ENCODE measurements at regions not wholly inside any gene's neighbourhood (a gene's known extent, or its start where the extent isn't known, plus 50 kb on each side); places are given as distances from the start of the nearest gene placed in this dataset.

DNA sequence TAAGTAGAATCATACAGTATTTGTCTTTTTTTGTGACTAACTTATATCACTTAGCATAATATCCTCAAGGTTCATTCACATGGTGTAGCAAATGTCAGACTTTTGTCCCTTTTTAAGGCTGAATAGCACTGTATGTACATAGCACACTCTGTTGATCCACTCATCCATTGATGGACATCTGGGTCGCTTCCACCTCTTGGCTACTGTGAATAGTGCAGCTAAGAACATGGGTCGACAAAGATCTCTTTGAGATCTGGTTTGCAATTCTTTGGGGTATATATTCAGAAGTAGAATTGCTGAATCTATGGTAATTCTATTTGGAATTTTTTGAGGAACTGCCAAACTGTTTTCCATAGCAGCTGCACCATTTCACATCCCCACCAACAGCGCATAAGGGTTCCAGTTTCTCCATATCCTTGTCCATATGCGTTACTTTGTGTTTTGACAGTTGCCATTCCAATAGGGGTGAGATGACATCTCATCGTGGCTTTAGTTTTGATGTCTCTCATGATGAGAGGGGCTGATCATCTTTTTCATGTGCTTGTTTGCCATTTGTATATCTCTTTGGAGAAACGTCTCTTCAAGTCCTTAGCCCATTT, 73.9 kb downstream of the GLRX5 start:
- Histone ChIP-seq H3K9me3 (replicated peaks; ENCODE audit: control insufficient read depth, insufficient read depth, low read depth, low read length) (no peaks in the 10 kb centered on the region), H3K4me3 (no peak overlapping the region), H3K27ac (ENCODE audit: extremely low read depth, low read depth, low read length) (no peak overlapping the region), H3K9me1 (ENCODE audit: control insufficient read depth, insufficient read depth, low read length) (no peaks in the 10 kb centered on the region), H2AFZ (ENCODE audit: low read depth, low read length) (no peak overlapping the region), H3K36me3 (ENCODE audit: control insufficient read depth, insufficient read depth, low read length) (no peaks in the 10 kb centered on the region), H3K9ac (ENCODE audit: insufficient read depth in 1 of 2, low read depth in 2 of 2, low read length in 2 of 2) (no peak overlapping the region), H3K79me2 (ENCODE audit: control insufficient read depth, insufficient read depth, low read length) (no peaks in the 10 kb centered on the region), H3K27me3 (ENCODE audit: control insufficient read depth in 2 of 2, insufficient read depth in 2 of 2, low read length in 2 of 2) (peaks cover 9 to 20% of the 10 kb centered on the region in 2 experiments; a peak in 4 of 5 replicates), H3K4me2 (ENCODE audit: insufficient read depth, low read length) (no peak overlapping the region), H4K20me1 (replicated peaks; ENCODE audit: control insufficient read depth, insufficient read depth, low read length) (no peaks in the 10 kb centered on the region), H3K4me1 (replicated peaks in 1 of 2; ENCODE audit: control insufficient read depth in 2 of 2, insufficient read depth in 2 of 2, low read length in 2 of 2) (no peaks in the 10 kb centered on the region)
- in situ Hi-C loops (cut with MboI) (no loop called here), intact Hi-C loops (cut with micrococcal nuclease) (loop anchor here (2.0 to 5.0 kb wide), 3 partner anchors 46 to 386 kb away; no protein-coding TSS in a partner anchor)
- CTCF ChIA-PET (ENCODE audit: low intra/inter-chr PET ratio): interaction anchor here (0.6 kb wide), 1 partner anchor 166 kb away, joined by 3 read pairs; no protein-coding TSS in a partner anchor
- FAIRE-seq: no peak
- 0% methylated on average over 6 of the region's 6 CpGs for WGBS (ENCODE audit: insufficient coverage, low coverage, missing lambda C conversion rate)
- POLR2A ChIA-PET: no interaction called here
- TF ChIP-seq MAZ (CRISPR knock-in tag; conservative IDR thresholded peaks at IDR 0.05 in 1 of 2, IDR thresholded peaks at IDR 0.05 in 1 of 2) (no peak), GABPB1 (CRISPR knock-in tag; IDR thresholded peaks at IDR 0.05) (no peak), SP2 (IDR thresholded peaks at IDR 0.05; ENCODE audit: extremely low read depth, low read depth, low read length, poor library complexity, severe bottlenecking) (no peak)
- TF ChIP-seq, protein P1, sequence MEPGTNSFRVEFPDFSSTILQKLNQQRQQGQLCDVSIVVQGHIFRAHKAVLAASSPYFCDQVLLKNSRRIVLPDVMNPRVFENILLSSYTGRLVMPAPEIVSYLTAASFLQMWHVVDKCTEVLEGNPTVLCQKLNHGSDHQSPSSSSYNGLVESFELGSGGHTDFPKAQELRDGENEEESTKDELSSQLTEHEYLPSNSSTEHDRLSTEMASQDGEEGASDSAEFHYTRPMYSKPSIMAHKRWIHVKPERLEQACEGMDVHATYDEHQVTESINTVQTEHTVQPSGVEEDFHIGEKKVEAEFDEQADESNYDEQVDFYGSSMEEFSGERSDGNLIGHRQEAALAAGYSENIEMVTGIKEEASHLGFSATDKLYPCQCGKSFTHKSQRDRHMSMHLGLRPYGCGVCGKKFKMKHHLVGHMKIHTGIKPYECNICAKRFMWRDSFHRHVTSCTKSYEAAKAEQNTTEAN (CRISPR knock-in tag; IDR thresholded peaks at IDR 0.05): no peak
- ATAC-seq: no peak
- DNase-seq (ENCODE audit: extremely low read depth in 1 of 4, low spot score in 3 of 4): no peak
- BruUV-seq (replicated peaks): no TSS peak

All from K562 (cell line).